NCI-H2227 treated with DMSO at 0.1 percent for 48 hours (cell line): ENCODE measurements at regions not wholly inside any gene's neighbourhood (a gene's known extent, or its start where the extent isn't known, plus 50 kb on each side); places are given as distances from the start of the nearest gene placed in this dataset.
"Not testable (repeated sequence)": the region's sequence is repeated elsewhere in the genome, so short reads cannot be mapped to it uniquely, and the experiment has no call there.

Experiments used
- DNase-seq: peaks from one replicate; lab custom pipeline; 2025; lab: John Stamatoyannopoulos, UW

DNA sequence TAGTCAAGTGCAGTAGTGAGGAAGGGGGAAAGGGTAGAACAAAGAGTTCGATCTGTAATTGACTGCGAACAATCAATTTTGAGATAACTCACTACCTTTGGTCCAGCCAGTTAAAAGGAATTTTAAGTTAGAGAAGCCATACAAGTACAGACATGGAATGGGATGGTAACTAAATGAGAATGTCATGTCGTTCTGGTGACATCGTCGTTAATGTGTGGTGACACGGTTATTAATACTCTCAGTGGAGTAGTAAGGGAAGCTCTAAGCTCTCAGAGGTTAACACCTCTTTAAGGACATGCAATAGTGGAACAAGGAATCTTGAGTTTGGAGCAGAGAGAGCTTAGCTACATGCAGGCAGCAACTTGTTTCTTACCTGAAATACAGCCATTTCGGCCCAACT lies 154.9 kb upstream of the KLF12 start:
- DNase-seq = no peak

DNA sequence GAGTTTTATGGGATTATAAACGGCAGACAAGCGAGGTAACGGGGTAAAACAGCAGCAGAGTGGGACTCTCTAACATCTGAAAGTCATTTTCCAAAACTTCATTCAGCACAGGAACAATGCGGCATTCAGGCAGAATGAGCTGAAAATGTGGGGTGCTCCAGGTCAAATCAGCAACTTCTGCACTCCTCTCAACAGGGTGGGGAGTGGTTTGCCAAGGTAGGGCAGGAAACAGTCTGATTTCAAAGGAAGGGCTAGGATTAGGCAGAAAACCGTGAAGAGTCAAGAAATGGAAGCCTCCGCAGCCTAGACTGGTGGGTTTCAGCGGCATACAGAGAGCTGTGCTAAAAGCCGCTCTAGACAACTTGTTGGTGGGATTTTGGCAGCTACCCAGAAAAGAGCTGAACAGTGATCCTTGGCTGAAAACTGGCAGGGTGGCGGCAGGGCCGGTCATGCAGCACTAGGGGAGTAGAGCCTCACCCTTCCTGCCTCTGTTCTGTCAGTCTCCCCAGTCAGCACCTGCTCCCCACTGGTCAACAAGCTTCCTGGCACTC lies 154.2 kb upstream of the KLF12 start:
- peak; percentile 28 for DNase-seq

DNA sequence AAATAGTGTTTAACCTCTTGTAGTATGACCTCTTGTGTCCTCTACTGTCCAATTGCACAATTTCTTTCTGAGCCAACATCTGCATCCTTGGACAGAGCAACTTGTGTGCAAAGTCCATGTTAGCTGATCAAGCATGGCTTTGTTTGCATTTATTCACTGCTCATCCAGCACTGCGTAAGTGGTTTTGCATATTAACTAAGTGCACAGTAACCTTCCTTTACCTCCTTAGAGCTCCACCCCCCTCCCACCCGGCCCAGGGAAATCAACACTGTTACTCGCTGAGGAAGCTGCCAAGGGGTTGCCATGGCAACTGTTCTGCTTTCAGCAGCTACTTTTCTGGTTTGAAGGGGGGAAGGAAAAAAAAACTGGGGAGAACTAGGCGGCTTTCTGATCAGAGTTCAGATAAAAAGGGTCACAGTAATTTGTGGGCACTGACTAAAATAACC lies 153.5 kb upstream of the KLF12 start:
- peak; percentile 82 for DNase-seq

DNA sequence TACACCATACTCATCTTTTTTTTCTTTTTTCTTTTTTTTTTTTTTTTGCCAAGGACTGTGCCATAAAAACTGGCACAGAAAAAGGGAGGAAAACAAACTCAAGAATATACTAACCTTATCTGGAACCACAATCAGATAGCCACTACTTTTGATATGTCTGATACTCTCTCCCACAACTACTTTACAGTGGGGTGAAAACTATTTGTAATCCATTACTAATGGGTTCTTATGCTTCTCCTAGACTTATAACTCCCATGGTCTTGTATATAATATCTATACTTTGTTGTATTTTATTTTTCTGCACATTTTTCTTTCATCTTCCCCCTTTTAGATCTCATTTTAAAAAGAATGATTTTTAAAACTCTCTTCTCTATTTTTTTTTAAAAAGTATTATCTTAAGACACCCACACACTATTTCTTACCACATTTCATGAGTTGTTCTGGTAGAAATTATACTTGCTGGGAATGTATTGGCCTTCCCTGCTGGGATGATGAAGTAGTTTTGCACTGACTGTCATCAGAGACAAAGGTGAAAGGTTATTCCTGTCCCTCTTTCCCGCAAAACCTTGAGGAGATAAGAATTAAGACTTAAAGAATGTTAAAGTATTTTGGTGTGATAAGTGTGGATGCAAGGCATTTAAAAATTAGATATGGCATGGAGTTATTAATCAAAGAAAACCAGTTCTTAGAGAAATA lies 146.7 kb upstream of the KLF12 start:
- DNase-seq = no peak

DNA sequence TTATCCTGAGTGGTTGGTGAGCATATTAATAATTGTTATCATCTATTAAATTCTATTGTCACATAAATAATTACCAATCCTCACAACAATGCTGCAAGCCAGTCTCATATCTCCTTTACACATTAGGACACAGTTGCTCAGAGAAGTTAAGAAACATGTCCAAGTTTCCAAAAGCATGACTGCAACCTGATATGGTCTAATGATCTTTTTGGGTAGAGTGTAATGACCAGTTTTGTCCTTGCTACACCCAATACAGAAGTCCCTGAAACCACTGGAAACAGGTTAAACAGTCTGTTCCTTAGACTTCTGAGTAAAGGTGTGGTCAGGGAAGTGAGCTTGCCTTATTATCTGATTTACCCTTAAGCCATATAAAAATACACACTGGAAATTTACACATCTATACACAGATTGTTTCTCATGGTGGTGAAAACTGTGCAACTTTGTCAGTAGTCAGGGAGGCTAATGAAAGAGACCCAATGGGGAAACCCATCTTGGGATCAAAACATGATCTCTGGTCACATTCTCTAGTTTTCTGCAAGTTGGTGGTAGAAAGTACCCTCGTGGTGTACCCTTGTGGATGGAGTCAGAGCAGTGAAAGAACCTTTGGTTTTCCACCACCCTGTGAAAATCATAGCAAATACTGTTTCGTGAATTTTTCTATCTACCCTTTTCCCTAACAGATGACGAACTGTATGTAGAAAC lies 146.0 kb upstream of the KLF12 start:
- DNase-seq = no peak

DNA sequence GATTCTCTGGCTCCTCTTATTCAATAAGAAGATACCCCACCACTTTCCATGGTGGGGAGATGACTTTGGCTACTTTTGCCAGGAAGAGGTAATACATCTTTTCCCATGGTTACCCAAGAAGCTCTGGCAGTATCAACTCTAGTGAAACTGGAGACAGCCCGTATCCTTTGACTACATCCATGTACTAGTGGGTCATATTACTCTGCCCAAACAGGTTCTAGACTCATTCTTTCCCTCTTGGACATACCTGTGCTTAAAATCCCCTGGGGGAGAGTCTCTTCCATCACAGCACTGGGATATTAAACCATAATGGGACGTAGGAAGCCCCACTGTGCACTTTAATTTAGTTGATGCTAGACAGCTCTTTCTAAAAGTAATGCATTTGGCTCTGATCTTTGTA lies 144.7 kb upstream of the KLF12 start:
- DNase-seq = no peak

DNA sequence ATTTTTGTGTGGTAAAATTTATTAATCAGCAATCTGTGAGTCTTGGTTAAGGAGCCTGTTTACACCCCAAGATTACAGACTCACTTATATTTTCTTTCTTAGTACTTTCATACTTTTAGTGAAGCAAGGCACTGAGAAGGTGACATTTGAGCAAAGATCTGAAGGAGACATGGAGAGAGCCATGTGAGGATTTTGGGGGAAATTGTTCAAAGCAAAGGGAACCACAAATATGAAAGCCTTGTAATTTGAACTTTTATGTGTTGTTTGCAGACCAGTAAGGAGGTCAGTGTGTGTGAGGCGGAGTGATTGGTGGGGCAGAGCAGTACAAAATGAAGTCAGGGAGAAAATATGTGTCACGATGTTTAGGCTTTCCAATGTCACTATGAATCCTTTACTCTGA lies 140.7 kb upstream of the KLF12 start:
- no peak for DNase-seq

DNA sequence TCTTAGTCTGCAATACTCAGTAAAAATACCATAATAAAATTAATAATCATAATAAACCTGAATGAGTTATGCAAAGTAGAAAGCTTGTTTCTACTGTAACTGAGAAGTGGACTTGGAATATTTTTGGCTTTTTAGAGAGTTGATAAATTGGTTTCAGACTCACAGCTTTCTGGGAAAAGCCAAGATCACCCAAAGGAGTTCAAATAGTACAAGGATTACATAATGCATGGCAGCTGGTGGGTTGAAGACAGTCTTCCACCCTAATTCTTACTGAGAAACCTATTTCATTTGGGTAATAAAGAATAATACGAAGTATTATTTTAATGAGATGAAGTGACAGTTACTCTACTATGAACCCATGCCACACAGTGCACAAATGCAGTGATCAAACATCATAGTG lies 139.4 kb upstream of the KLF12 start:
- no peak for DNase-seq

DNA sequence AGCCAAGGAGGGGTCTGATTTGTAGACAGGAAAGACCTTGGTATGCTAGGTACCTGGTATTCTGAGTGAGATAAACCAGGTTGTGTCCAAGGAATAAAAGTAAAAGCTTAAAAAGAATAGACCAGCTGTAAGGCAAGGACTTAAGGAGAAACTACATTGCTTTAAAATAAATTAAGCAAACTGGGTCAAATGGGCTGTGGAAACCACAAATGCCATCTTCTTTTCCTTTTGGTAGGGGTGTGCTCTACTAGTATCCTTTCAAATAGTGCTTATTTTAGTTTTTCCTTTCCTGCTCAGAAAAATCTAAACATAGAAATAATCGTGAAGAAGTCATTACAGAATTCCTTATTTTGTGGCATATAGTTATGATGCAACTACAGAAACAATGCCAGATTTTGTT lies 138.6 kb upstream of the KLF12 start:
- no peak for DNase-seq

DNA sequence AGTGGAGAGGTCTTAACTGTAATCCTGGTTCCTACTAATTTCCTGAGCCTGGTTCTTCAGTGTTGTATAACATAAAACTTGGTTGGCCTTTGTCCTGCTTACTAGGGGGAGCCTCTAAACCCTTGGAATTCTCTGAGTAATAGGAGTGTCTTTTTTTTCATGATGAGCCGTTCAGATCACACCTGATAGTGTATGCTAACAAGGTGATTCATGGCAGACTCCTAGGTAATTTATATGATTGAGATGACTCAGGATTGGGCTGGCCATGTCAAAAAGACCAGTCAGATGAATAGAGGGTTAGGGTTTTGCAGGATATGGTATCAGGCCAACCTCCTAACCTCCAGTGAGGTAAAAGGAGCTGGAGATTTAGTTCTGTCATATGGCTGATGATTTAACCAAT lies 135.8 kb upstream of the KLF12 start:
- DNase-seq = no peak

DNA sequence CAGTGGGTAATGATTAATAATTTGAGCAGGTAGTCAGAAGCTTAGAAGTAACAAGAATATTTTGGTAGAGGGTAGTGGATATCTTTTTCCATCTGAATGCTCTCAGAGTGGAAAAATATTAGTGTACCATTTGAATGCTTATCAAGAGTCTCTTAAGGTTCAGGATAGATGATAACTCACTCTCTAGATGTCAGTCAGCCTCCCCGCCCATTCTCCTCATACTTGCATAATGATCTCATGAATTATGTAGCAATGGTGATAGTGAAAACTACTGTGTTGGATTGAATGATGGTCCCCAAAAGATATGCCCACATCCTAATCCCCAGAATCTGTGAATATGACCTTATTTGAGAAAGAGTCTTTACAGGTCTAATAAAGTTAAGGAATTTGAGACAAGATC lies 132.7 kb upstream of the KLF12 start:
- DNase-seq = no peak

DNA sequence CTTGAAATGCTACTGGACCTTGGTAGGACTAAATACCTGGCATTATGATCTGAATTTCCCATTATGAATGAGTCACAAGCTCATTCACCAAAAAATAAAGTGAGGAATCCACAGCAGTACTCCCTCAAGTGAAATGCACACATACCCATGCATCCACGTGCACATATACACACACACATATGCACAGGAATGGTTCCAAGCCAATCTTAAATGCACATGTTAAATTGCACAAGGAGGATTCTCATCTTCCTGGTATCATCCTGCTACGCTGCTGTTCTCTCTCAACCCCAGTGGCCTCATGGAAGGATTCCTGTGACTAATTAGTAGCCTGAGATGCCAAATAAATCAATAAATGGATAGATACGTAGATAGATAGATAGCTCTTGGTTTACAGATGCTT lies 132.1 kb upstream of the KLF12 start:
- no peak for DNase-seq

DNA sequence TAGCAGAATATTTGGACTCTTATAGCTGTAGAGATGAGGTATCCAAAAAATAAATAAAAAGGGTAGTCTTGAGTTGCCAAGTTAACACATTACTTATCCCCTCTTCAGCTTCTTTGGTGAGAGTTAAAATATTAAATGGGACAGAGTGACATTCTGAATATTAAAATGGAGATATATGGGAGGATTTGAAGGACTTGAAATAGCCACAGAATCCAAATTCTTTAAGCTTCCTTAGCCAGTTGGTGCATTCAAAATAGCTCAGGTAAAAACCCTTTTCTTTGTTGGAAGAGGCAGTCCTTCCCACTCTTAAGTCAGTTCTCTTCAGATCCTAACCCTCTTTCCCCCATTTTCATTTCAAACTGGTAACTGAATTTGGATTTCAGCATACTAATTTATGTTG lies 130.1 kb upstream of the KLF12 start:
- DNase-seq = no peak

DNA sequence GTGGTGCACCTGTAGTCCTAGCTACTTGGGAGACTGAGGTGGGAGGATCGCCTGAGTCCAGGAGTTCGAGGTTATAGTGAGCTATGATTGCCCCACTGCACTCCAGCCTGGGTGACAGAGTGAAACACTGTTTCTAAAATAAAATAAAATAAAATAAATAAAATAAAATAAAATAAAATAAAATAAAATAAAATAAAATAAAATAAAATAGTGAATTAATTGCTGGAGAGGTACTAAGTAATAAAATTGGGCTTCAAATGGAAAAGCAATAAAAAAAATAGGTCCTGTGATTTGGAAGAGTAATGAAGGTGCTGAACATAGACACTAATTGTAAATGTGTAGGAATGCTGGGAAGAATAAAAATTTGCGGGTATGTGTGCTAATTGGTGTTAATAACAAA lies 126.2 kb upstream of the KLF12 start:
- DNase-seq = not testable (repeated sequence)

DNA sequence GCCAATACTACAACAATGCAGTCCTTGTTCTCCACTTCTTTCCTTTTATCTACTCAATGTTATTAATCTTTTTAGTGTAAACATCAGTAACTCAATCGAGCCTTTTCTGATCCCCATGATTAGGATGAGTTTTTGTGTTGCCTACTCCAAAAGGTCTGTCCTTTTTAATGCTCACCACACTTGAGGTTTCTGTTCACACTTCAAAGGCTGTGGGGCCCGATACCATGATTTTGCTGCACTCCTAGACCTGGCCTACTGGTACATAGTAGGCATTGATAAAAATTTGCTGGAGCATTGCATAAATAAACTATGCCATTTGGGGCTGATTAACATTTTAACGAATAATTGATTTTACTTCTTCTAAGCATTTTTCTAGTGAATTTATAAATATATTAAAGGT lies 125.4 kb upstream of the KLF12 start:
- DNase-seq = no peak

DNA sequence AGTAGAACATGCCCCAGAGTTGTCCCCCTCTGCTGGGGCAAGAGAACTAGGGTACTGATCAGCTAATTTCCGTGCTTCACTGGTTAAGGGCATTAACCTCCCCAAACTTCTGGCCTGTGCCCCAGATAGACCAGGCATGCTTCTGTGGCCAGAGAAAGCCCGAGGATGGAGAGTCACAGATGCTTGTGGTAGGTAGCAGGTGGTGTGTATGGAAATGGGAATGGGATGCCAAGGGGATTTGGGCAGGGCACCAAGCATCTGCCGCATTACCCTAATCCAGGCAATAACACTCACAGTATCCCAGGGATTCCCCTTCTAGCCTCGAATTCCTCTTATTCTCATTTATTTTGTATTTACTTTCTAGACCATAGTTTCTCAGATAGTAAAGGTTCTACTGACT lies 124.8 kb upstream of the KLF12 start:
- no peak for DNase-seq

DNA sequence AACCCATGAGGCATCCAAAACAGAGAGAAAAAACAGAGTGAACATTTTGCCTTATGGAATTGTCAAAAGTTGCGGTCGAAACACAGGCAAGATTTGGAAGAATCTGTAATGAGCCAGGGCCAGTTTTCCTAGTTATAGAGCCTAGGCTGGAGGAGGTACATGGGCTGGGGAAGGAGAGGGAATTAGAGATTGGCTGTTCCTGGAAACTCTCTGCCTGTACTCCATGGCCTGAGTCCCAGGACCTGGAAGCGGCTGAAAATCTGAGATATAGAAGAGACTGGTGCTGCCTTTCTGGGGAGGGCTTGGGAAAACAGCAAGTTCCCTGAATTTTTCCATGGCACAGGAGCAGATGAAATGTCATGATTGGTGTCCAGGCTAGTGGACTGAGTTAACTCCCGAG lies 122.8 kb upstream of the KLF12 start:
- no peak for DNase-seq

DNA sequence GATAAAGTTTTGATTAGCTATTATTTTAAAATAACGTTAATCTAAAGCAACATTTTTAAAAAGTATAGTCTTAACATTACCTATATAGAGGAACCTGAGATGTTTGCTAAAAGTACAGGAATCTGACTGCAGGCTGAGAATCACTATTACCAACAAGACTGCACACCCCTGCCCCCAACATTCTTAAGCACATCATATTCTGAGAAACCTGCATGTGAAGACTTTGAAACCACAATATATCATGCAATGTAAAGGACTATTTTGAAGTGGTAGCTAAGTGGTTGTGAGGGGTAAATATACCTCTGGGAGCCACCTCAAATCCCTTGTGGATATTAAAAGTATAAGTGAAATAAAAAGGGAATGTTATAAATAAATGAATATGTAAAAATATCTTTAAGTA lies 119.0 kb upstream of the KLF12 start:
- DNase-seq = no peak

DNA sequence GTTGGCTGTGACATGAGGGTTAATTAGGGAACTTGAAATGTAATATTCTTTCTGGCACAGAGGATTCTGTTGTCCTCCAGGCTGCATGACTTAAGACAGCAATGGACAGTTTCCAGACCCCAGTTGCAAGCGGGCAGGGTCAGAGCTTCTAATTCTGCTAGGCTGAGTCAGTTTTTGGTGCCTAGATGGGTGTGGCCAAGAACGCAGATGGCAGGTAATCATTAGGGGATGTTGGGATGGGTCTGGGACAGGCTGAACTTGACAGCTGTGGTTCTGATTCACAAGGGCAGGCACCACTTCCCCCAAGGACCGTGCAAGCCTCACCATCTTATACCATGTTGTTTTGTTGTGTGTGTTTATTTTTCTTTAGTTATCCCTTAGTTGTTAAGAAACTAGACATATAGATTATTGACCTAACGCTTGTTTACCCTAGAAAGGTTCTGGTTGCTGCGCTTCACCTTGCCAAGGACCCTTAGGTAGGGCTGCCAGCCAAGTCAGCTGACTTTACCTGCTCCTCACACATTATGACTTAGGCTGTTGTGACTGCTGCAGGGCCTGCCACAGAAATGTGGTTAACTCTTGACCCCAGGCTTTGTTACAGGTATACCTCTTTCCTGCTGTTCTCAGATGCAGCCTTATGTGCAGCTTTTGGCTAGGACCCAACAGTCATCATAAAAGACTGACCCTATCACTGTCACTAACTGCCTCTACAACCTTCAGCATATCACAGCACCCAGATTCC lies 117.7 kb upstream of the KLF12 start:
- DNase-seq = no peak

DNA sequence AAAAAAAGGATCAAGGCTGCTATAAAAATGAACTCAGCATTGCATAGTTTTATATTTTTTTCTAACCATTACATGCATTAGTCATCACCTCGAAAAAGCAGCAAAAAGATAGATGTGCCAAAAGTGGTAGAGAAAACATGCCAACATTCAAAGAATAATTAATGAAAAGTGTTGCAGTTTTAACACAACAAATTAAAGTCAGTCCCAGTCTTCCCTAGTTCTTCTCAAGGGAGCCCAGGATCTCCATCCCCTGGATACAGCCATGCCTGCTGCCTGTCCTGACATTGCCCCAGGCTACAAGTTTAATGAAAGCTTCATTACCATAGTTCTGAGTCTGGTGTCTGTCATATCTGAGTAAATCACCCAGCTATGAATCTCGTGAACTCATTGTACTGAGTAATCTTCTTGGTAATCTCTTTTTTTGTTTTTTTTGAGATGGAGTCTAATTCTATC lies 116.6 kb upstream of the KLF12 start:
- no peak for DNase-seq

DNA sequence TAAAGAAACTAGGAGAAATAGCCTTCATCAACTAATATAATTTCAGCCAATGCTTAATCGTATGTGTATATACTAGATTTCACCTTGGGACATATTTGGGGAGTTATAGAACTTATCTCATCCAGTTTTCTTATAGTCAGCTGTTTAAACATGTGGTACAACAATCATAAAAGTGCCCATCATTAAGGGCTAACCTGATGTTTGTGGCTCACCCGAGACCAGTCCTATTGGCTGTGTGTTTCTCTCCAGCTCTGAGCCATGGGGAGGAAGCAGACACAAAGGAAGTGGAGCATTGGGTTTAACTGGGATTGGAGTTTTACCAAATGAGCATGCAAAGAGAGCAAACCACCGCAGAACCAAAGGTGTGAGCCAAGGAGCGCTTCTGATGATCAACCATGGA lies 114.3 kb upstream of the KLF12 start:
- no peak for DNase-seq

DNA sequence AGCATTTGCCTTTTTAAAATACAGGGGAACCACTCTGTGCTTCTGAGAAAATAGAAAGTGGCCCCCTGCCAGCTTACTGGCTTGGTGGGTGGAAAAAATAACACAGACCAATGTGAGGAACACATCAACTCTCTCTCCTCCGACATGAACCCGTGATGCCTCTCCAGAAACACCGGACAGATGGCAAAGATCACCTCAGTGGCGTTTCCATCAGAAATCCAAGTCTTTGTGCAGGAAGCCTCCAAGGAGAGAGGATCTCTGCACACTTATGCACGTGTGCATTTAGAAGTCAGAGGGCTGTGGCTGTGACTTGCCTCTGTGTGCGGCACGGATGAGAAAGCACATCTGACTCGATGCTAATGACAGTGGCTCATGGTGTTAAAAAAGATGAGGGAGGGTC lies 112.3 kb upstream of the KLF12 start:
- no peak for DNase-seq
